ENCODE measurements at regions not wholly inside any gene's neighbourhood (a gene's known extent, or its start where the extent isn't known, plus 50 kb on each side); places are given as distances from the start of the nearest gene placed in this dataset.

- no peak for TF ChIP-seq CTCF (conservative IDR thresholded peaks at IDR 0.05; ENCODE audit: low read depth, low read length)
- no peak for TF ChIP-seq EZH2 (IDR thresholded peaks at IDR 0.05; ENCODE audit: borderline replicate concordance, low read depth, low read length, poor library complexity, severe bottlenecking)
- H3K36me3 ChIP-seq (ENCODE audit: insufficient read depth, low read length, poor library complexity, severe bottlenecking) = no peaks in the 10 kb centered on the region
- H3K9me3 ChIP-seq (ENCODE audit: low read depth, low read length, poor library complexity, severe bottlenecking) = no peaks in the 10 kb centered on the region
- H3K27ac ChIP-seq (ENCODE audit: low read depth, low read length, poor library complexity, severe bottlenecking) = no peak overlapping the region
- ChIA-PET POLR2A (ENCODE audit: low non-redundant PET) (no interaction called here), CTCF (no interaction called here)
- BruUV-seq (replicated peaks) = no TSS peak
- DNase-seq (ENCODE audit: low spot score) = peak; percentile 19
- no peaks in the 10 kb centered on the region for H3K27me3 ChIP-seq (replicated peaks; ENCODE audit: insufficient read depth, low read depth, low read length, poor library complexity)
- H3K4me1 ChIP-seq (ENCODE audit: insufficient read depth, low read length, poor library complexity, severe bottlenecking) = peaks cover 9% of the 10 kb centered on the region
- no peak overlapping the region for H3K4me3 ChIP-seq (ENCODE audit: low read depth, low read length, poor library complexity, severe bottlenecking)
- intact Hi-C loops (cut with micrococcal nuclease; ENCODE audit: unreplicated experiment) = no loop called here
These were observed 158.5 kb upstream of the ADGRB3 start for GRCh38 chr6:68476611-68477010.

GRCh38 chr6:68473433-68474210, 161.5 kb upstream of the ADGRB3 start:
- DNase-seq (ENCODE audit: low spot score) = peak; percentile 47
- Histone ChIP-seq H3K4me3 (ENCODE audit: low read depth, low read length, poor library complexity, severe bottlenecking) (no peak overlapping the region), H3K4me1 (ENCODE audit: insufficient read depth, low read length, poor library complexity, severe bottlenecking) (peaks cover 9% of the 10 kb centered on the region), H3K9me3 (ENCODE audit: low read depth, low read length, poor library complexity, severe bottlenecking) (no peaks in the 10 kb centered on the region), H3K36me3 (ENCODE audit: insufficient read depth, low read length, poor library complexity, severe bottlenecking) (no peaks in the 10 kb centered on the region), H3K27me3 (replicated peaks; ENCODE audit: insufficient read depth, low read depth, low read length, poor library complexity) (no peaks in the 10 kb centered on the region), H3K27ac (ENCODE audit: low read depth, low read length, poor library complexity, severe bottlenecking) (no peak overlapping the region)
- intact Hi-C loops (cut with micrococcal nuclease; ENCODE audit: unreplicated experiment) = no loop called here
- ChIA-PET POLR2A (ENCODE audit: low non-redundant PET) (no interaction called here), CTCF (no interaction called here)
- TF ChIP-seq EZH2 (IDR thresholded peaks at IDR 0.05; ENCODE audit: borderline replicate concordance, low read depth, low read length, poor library complexity, severe bottlenecking) = no peak
- no peak for TF ChIP-seq CTCF (conservative IDR thresholded peaks at IDR 0.05; ENCODE audit: low read depth, low read length)
- no TSS peak for BruUV-seq (replicated peaks)

- Histone ChIP-seq H3K36me3 (ENCODE audit: insufficient read depth, low read length, poor library complexity, severe bottlenecking) (no peaks in the 10 kb centered on the region), H3K4me1 (ENCODE audit: insufficient read depth, low read length, poor library complexity, severe bottlenecking) (peaks cover 3% of the 10 kb centered on the region), H3K4me3 (ENCODE audit: low read depth, low read length, poor library complexity, severe bottlenecking) (no peak overlapping the region), H3K27ac (ENCODE audit: low read depth, low read length, poor library complexity, severe bottlenecking) (no peak overlapping the region), H3K27me3 (replicated peaks; ENCODE audit: insufficient read depth, low read depth, low read length, poor library complexity) (no peaks in the 10 kb centered on the region), H3K9me3 (ENCODE audit: low read depth, low read length, poor library complexity, severe bottlenecking) (no peaks in the 10 kb centered on the region)
- POLR2A ChIA-PET (ENCODE audit: low non-redundant PET) = no interaction called here
- intact Hi-C loops (cut with micrococcal nuclease; ENCODE audit: unreplicated experiment) = loop anchor here (5.0 kb wide), 1 partner anchor 126 kb away; no protein-coding TSS in a partner anchor
- no TSS peak for BruUV-seq (replicated peaks)
- CTCF ChIA-PET = no interaction called here
- peak; percentile 44 for DNase-seq (ENCODE audit: low spot score)
- TF ChIP-seq CTCF (conservative IDR thresholded peaks at IDR 0.05; ENCODE audit: low read depth, low read length) (peak; percentile 73), EZH2 (IDR thresholded peaks at IDR 0.05; ENCODE audit: borderline replicate concordance, low read depth, low read length, poor library complexity, severe bottlenecking) (no peak)
These were observed 166.7 kb upstream of the ADGRB3 start for GRCh38 chr6:68468244-68468884.

Measured in A673 (cell line).